PC-9 (cell line): ENCODE measurements at regions not wholly inside any gene's neighbourhood (a gene's known extent, or its start where the extent isn't known, plus 50 kb on each side); places are given as distances from the start of the nearest gene placed in this dataset.

Experiments
- CTCF ChIP-seq: fragments of 200-600 bp; sonication (generic); conservative IDR thresholded peaks from 2 replicates; pipeline ENCODE4 v1.6.1; 2017; ENCODE audit warnings: mixed run types, antibody characterized with exemption, mild to moderate bottlenecking, moderate library complexity
- EZH2 ChIP-seq: fragments of 200-600 bp; sonication (generic); IDR thresholded peaks from 2 replicates; pipeline ENCODE4 v1.8.0; 2017; ENCODE audit warnings: antibody characterized with exemption, low read depth

GRCh38 chr20:23299673-23300050, 50.9 kb upstream of the NXT1 start:
- TF ChIP-seq CTCF (no peak), EZH2 (no peak)
